ENCODE measurements at regions not wholly inside any gene's neighbourhood (a gene's known extent, or its start where the extent isn't known, plus 50 kb on each side); places are given as distances from the start of the nearest gene placed in this dataset.
"Not testable (repeated sequence)": the region's sequence is repeated elsewhere in the genome, so short reads cannot be mapped to it uniquely, and the experiment has no call there.

DNA sequence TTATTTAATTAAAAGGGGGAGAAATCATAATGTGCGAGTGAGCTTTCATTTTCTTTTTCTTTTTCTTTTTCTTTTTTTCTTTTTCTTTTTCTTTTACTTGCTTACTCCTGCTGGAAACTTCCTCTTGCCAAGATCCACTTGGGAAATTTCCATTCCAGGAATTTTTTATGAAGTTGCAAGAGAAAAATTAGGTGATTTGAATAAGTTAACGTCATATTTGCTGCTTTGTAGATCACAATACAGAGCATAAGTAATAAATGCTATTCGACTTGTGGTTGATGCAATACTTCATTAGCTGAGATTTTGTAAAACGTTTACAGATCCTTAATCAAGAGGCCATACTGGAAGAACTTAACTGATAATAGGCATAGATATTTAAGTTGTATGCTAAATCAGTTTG is 354.7 kb upstream of the SMIM21 start:
- DNase-seq (ENCODE audit: extremely low read depth, low read depth), result no peak

DNA sequence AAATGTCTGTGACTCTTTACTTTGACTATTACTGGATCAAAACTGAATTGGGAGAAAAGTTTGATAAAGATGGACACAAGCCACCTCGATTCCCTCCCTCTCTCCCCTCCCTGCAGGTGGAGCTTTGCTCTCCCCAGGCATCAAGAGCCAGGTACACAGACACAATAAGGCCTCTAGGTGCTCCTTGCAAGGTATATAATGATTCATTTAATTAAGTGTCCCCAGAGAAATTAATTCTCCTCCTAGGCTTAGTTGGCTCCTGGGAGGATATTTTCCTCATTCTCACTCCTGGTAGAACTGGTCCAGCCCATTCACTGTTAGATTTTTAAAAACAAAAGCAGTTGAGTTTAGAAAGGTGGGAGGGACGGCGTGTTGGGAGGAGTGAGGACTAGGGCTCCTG is 352.4 kb upstream of the SMIM21 start:
- DNase-seq (ENCODE audit: extremely low read depth, low read depth), result no peak

- no peak for DNase-seq (ENCODE audit: extremely low read depth, low read depth)
These were observed 351.9 kb upstream of the SMIM21 start for GRCh38 chr18:75779450-75779849.

DNA sequence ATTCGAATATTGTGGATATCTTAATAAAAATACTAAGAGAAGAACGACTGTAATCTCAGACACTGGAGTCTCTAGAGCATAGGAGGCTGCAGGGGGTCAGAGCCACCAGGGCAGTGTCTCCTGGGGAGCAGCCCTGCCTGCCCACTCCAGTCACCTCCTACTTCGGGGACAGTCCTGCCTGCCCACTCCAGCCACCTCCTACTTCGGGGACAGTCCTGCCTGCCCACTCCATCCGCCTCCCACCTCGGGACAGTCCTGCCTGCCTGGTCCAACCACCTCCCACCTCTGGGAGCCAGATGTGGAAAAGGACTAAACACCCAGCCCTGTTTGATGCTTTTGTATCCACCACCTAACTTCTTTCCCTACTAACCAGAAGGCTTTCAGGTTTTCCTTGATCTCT is 350.1 kb upstream of the SMIM21 start:
- no peak for DNase-seq (ENCODE audit: extremely low read depth, low read depth)

DNA sequence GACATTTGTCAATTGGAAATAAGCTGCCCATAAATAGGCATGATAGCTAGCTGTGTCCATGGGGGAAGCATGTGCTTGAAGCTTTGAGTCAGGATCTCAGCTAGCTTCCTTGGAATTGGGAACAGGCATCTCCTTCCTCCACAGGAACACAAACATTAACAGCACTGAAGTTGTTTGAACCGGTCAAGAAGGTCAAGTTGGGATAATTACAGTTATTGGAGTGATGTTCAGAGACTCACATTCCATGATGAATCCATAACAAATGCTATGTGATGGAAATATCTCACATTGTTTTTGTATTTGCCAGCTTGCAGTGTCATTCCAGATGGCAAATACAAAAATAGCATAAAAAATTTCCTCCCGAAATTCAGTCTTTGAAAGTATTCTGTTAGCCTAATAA is 347.6 kb upstream of the SMIM21 start:
- DNase-seq (ENCODE audit: extremely low read depth, low read depth), result no peak

DNA sequence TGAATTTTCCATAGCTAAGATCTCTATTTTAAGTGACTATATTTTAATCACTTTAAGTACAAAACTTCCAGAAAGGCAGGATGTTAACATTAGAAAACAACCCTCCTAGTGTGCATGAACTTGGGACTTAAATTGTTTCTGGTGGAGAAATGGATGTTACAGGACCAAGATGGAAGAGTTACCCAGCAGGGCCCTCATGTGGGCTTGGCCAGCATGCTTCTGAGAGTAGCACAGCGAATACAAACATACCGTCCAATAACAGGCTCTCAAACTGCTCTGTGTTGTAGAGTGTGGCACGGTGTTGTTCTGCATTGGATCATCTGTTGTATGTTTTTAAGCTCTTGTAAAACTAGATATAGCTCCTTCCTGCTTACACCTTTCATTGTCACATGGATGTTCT is 346.1 kb upstream of the SMIM21 start:
- no peak for DNase-seq (ENCODE audit: extremely low read depth, low read depth)

GRCh38 chr18:75762758-75763157 is 335.3 kb upstream of the SMIM21 start:
- DNase-seq (ENCODE audit: extremely low read depth, low read depth), result no peak

GRCh38 chr18:75760208-75760607 is 332.7 kb upstream of the SMIM21 start:
- no peak for DNase-seq (ENCODE audit: extremely low read depth, low read depth)

- DNase-seq (ENCODE audit: extremely low read depth, low read depth), result no peak
These were observed 330.4 kb upstream of the SMIM21 start for GRCh38 chr18:75757951-75758350.

- no peak for DNase-seq (ENCODE audit: extremely low read depth, low read depth)
These were observed 326.9 kb upstream of the SMIM21 start for GRCh38 chr18:75754433-75754832.

DNA sequence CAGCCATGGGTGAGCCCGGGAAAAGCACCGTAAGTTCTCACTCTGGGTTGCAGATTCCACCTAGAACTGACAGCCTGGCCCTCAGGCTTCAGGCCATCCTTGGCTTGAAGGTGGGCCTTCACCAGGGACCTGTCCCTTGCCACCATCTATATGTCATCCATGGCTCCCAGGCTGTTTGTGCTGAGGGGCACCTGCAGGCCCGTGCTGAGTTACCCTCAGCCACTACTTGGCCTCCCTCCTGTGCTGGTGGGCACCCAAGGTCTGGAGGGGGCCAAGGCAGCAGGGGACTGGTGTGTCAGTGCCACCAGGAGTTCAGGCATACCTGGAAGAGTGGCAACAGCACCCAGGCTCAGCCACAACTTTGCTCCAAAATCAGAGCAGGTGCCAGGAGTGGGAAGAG is 326.2 kb upstream of the SMIM21 start:
- no peak for DNase-seq (ENCODE audit: extremely low read depth, low read depth)

DNA sequence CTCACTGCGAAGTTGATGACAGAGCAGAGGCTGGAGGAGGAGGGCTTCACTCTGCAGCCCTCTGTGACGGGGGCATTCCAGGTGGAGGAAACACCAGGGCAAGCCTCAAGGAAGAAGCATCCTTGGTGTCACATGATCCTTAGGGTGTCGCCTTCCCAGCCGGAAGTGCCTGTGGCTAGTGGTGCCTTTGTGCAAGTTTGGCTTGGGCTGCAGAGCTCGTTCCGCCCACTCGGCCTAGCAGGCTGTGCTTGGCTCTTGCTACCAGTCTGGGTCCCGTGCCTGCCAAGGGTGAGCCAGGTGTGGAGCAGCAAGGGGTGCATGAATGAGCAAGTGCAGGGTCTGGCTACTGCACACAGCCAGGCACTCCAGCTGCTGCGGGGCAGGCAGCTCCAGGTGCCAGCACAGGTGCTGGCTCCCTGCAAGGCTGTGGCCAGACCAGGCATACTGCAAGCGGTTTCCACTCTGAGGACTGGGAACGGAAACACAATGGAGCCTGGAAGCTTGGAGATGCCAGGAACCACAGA is 325.3 kb upstream of the SMIM21 start:
- DNase-seq (ENCODE audit: extremely low read depth, low read depth), result no peak

DNA sequence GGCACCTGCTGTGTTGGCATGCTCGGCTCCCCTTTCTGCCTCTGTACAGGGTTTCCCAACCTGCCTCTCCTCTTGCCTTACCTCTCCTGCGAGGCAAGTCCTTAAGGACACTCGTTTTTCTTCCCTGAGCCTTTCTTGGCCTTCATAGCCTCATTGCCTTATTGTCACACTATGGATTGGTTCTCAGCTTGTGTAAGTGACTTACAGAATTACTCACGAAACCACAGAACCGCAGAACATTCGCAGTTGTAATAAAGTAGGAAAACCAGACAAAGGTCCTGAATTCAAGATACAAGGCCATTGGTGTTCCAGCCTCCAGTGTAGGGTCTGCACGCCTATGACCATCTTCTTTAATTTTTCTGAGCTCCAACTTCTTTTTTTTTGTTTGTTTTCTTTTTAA is 317.6 kb upstream of the SMIM21 start:
- DNase-seq (ENCODE audit: extremely low read depth, low read depth), result no peak

DNA sequence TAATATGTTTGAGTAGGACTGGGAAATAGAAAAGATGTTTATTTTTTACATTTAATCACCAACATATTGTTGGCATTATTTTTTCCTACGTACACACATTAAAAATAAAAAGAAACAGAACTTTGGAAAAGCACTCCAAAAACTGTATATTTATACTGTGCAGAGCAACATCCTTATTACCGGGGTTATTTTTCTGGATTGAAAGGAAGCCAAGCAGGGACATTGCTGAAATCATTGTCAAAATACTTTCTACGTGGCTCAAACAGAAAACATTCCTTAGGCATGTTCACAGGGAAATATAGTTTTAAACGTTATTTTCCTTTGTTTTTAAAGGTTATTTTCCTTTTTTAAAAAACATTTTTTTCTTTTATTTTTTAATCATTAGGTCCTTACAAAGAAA is 315.0 kb upstream of the SMIM21 start:
- no peak for DNase-seq (ENCODE audit: extremely low read depth, low read depth)

GRCh38 chr18:75739682-75740081 is 312.2 kb upstream of the SMIM21 start:
- DNase-seq (ENCODE audit: extremely low read depth, low read depth), result no peak

DNA sequence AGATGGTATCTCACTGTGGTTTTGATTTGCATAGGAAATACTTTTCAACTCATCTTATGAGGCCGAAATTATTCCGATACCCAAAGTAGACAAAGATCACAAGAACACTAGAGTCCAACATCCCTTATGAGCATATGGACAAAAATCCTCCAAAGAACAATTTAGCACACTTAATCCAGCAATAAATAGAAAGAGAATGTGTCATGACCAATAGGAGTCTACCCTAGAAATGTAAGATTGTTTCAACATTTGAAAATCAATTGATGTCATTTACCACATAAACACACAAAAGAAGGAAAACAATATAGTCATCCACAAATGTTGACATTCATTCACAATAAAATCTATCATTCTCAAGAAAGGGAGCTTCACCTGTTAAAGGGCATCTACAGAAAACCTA is 307.8 kb upstream of the SMIM21 start:
- no peak for DNase-seq (ENCODE audit: extremely low read depth, low read depth)

GRCh38 chr18:75730249-75730648 is 302.7 kb upstream of the SMIM21 start:
- DNase-seq (ENCODE audit: extremely low read depth, low read depth), result no peak

- DNase-seq (ENCODE audit: extremely low read depth, low read depth), result no peak
These were observed 301.1 kb upstream of the SMIM21 start for GRCh38 chr18:75728621-75729020.

- DNase-seq (ENCODE audit: extremely low read depth, low read depth), result no peak
These were observed 300.0 kb upstream of the SMIM21 start for GRCh38 chr18:75727456-75727855.

DNA sequence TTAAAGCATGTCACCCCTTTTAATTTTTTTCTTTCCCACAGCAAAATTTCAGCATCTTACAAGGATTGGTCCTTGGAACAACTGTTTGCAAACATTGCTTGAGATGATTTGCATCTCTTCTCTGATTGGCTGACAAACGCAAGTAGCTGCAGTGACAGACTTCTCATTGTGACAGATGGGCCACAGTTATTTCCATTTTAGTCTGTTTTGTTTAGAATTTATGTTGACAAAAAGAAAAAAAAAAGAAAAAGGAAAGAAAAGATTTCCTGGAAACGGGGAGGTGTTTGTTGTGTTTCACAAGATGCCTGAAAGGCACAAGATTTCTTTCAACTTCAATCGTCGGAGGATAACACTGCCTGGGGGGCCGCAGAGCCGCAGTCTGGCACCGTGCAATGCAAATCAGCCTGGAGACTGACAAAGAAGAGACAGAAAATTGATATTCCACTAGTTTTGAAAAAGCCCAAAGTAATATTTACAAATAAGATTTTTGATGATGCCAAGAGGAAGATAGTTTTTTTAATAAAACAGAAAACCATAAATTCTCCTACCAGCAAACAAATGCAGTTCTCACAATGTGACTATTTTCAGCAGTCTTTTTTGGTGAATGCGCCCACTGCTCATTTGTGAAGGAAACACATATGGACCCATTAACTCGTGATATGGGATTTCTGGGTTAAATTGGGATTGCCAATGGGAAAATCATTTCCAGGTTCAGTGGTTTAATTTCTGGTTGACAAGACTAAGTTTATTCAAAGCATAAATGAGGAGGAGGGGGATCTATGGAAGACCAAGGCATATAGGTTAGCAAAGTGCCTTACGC is 296.2 kb upstream of the SMIM21 start:
- no peak for DNase-seq (ENCODE audit: extremely low read depth, low read depth)

- DNase-seq (ENCODE audit: extremely low read depth, low read depth), result no peak
These were observed 287.3 kb upstream of the SMIM21 start for GRCh38 chr18:75714766-75715165.

DNA sequence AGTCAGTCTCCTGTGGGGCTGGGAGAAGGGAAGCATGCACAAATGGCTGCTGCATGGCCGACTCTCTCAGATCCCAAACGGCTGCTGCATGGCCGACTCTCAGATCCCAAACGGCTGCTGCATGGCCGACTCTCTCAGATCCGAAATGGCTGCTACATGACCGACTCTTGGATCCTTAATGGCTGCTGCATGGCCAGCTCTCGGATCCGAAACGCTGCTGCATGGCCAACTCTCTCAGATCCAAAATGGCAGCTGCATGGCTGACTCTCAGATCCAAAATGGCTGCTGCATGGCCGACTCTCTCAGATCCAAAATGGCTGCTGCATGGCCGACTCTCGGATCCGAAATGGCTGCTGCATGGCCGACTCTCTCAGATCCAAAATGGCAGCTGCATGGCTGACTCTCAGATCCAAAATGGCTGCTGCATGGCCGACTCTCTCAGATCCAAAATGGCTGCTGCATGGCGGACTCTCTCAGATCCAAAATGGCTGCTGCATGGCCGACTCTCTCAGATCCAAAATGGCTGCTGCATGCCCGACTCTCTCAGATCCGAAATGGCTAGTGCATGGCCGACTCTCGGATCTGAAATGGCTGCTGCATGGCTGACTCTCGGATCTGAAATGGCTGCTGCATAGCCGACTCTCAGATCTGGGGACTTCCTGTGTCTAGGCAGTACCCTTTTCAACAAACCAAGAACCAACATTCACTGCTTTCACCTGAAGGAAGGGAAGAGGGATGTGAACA is 284.8 kb upstream of the SMIM21 start:
- not testable (repeated sequence) for DNase-seq (ENCODE audit: extremely low read depth, low read depth)
